ENCODE measurements at regions not wholly inside any gene's neighbourhood (a gene's known extent, or its start where the extent isn't known, plus 50 kb on each side); places are given as distances from the start of the nearest gene placed in this dataset.

GRCh38 chr20:56871691-56872090, 242.6 kb downstream of the TFAP2C start:
- H3K9me3 ChIP-seq (ENCODE audit: low read depth, low read length), result no peaks in the 10 kb centered on the region
- no peak overlapping the region for H3K4me3 ChIP-seq (ENCODE audit: low read length)
- no peaks in the 10 kb centered on the region for H3K27me3 ChIP-seq (ENCODE audit: insufficient read depth, low read length)
- no peaks in the 10 kb centered on the region for H3K4me1 ChIP-seq (ENCODE audit: insufficient read depth, low read length)

DNA sequence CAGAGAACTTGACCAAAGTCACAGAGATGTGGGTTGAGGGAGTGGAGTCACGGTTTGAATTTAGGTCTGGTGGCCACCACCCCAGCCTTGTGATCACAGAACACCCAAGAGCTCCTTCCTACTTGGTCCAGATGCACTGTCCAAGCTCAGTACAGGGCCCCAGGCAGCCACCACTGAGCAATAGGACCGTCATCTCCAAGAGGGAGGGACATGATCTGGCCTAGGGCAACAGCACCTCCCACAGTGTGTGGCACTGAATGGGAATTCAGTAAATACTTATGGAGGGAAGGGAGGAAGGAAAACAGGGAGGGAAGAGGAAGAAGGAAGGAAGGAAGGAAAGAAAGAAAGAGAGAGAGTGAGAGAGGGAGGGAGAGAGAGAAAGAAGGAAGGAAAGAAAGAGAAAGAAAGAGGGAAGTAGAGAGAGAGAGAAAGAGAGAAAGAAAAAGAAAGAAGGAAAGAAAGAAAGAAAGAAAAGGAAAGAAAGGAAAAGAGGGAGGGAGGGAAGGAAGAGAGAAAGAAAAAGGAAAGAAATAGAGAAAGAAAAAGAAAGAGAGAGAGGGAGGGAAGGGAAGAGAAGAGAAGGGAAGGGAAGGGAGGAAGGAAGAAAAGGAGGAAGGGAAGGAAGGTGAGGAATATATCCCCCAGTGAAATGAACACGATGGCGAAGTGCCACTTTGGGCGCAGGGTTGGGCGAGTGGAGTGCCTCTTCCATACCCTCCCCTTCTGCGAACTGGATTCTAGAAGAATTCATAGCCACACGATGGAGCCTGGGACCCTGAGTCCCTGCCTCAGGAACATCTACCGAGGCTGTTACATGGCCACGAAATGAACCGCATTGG, 243.7 kb downstream of the TFAP2C start:
- H3K4me3 ChIP-seq (ENCODE audit: low read length), result no peak overlapping the region
- no peaks in the 10 kb centered on the region for H3K4me1 ChIP-seq (ENCODE audit: insufficient read depth, low read length)
- H3K27me3 ChIP-seq (ENCODE audit: insufficient read depth, low read length), result no peaks in the 10 kb centered on the region
- no peaks in the 10 kb centered on the region for H3K9me3 ChIP-seq (ENCODE audit: low read depth, low read length)

DNA sequence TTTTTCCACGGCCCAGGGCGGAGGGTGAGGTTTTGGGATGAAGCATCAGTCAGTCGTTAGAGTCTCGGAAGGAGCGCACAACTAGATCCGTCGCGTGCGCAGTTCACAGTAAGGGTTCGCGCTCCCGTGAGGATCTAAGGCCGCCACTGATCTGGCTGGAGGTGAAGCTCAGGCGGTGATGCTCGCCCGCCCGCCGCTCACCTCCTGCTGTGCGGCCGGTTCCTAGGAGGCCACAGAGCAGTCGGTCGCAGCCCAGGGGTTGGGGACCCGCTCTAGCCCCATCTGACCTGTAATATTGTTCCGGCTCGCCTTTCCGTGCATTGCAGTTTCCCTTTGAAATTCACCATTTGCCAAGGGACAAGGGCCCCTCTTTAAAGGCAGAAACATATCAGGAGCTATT, 244.7 kb downstream of the TFAP2C start:
- H3K9me3 ChIP-seq (ENCODE audit: low read depth, low read length), result no peaks in the 10 kb centered on the region
- H3K4me1 ChIP-seq (ENCODE audit: insufficient read depth, low read length), result no peaks in the 10 kb centered on the region
- H3K27me3 ChIP-seq (ENCODE audit: insufficient read depth, low read length), result no peaks in the 10 kb centered on the region
- H3K4me3 ChIP-seq (ENCODE audit: low read length), result no peak overlapping the region

DNA sequence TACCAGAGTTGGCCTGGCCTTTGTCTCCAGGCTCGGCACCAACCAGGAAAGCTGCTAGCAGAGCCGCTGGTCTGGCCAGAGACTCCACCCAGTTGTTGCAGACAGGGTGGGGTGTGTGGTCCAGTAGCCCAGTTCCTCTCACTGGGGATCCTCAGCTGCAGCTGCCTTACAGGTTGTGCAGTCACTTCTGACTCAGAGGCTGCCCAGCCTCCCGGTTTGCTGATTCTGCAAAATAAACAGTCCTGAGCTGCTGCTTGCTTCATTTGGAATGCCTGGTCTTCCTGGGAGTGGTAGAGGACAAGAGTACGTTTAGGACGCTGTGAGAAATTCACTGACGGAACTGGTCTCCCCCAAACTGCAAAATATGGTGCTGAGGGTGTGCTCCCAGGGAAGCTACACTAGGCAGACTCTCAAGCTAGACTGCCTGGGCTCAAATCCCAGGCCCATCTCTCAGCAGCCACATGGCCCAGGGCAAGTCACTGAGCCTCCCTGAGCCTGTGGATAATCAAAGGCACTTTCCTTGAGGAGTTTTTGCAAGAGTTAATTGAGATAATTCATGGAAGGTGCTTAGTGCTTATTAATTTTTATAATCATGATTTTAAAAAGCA, 246.1 kb downstream of the TFAP2C start:
- Histone ChIP-seq H3K4me1 (ENCODE audit: insufficient read depth, low read length) (no peaks in the 10 kb centered on the region), H3K9me3 (ENCODE audit: low read depth, low read length) (no peaks in the 10 kb centered on the region), H3K27me3 (ENCODE audit: insufficient read depth, low read length) (no peaks in the 10 kb centered on the region), H3K4me3 (ENCODE audit: low read length) (no peak overlapping the region)

DNA sequence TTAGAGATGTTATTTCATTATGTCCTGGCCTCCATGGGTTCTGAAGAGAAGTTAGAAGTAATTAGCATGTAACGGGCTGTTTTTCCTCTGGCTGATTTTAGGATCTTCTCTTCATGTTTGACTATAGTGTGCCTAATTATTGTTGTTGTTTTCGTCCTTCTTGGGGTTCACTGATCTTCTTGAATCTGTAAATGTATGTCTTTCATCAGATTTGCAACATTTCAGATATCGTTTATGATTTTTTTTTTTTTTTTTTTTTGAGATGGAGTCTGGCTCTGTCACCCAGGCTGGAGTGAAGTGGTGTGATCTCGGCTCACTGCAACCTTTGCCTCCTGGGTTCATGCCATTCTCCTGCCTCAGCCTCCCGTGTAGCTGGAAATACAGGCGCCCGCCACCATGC, 246.7 kb downstream of the TFAP2C start:
- H3K4me1 ChIP-seq (ENCODE audit: insufficient read depth, low read length), result no peaks in the 10 kb centered on the region
- no peaks in the 10 kb centered on the region for H3K9me3 ChIP-seq (ENCODE audit: low read depth, low read length)
- no peaks in the 10 kb centered on the region for H3K27me3 ChIP-seq (ENCODE audit: insufficient read depth, low read length)
- H3K4me3 ChIP-seq (ENCODE audit: low read length), result no peak overlapping the region

- no peak overlapping the region for H3K4me3 ChIP-seq (ENCODE audit: low read length)
- H3K27me3 ChIP-seq (ENCODE audit: insufficient read depth, low read length), result no peaks in the 10 kb centered on the region
- H3K4me1 ChIP-seq (ENCODE audit: insufficient read depth, low read length), result no peaks in the 10 kb centered on the region
- H3K9me3 ChIP-seq (ENCODE audit: low read depth, low read length), result no peaks in the 10 kb centered on the region
These were observed 256.4 kb downstream of the TFAP2C start for GRCh38 chr20:56885521-56885920.

- Histone ChIP-seq H3K4me1 (ENCODE audit: insufficient read depth, low read length) (no peaks in the 10 kb centered on the region), H3K9me3 (ENCODE audit: low read depth, low read length) (no peaks in the 10 kb centered on the region), H3K27me3 (ENCODE audit: insufficient read depth, low read length) (no peaks in the 10 kb centered on the region), H3K4me3 (ENCODE audit: low read length) (no peak overlapping the region)
These were observed 260.9 kb downstream of the TFAP2C start for GRCh38 chr20:56890011-56890410.

- Histone ChIP-seq H3K4me1 (ENCODE audit: insufficient read depth, low read length) (no peaks in the 10 kb centered on the region), H3K27me3 (ENCODE audit: insufficient read depth, low read length) (no peaks in the 10 kb centered on the region), H3K9me3 (ENCODE audit: low read depth, low read length) (no peaks in the 10 kb centered on the region), H3K4me3 (ENCODE audit: low read length) (no peak overlapping the region)
These were observed 264.3 kb downstream of the TFAP2C start for GRCh38 chr20:56893226-56893917.

GRCh38 chr20:56896447-56896846, 267.3 kb downstream of the TFAP2C start:
- H3K4me1 ChIP-seq (ENCODE audit: insufficient read depth, low read length), result no peaks in the 10 kb centered on the region
- H3K27me3 ChIP-seq (ENCODE audit: insufficient read depth, low read length), result no peaks in the 10 kb centered on the region
- no peak overlapping the region for H3K4me3 ChIP-seq (ENCODE audit: low read length)
- no peaks in the 10 kb centered on the region for H3K9me3 ChIP-seq (ENCODE audit: low read depth, low read length)

DNA sequence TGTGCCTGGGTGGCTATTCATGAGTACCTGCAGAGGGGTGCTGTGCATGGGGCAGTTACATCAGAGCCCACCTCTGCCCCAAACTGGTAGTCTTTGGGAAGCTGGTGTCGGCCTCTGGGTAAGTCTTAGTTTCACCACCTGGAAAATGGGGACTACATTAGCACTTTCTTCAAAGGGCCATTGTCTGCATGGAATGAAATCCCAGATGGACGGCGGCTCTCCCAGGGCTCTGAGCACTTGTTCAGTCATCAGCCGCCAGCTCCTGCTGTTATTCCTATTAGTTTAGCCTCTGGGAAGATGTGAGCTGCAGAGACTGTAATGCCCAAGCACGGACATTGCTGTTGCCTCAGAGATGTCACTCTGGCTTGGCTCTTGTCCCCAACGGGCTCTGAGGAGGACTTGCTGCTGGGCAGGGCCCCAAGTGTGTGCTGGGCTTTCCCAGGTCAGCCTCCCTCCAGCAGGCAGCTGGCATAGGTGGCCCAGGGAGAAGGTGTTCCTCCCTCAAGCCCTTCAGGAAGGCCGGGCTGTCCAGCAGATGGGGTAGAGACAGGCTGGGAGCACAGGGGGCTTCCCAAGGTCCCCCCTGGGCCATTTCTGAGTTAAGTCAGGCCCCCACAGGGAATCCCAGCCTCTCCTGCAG, 268.3 kb downstream of the TFAP2C start:
- Histone ChIP-seq H3K9me3 (ENCODE audit: low read depth, low read length) (no peaks in the 10 kb centered on the region), H3K4me1 (ENCODE audit: insufficient read depth, low read length) (no peaks in the 10 kb centered on the region), H3K4me3 (ENCODE audit: low read length) (no peak overlapping the region), H3K27me3 (ENCODE audit: insufficient read depth, low read length) (no peaks in the 10 kb centered on the region)

DNA sequence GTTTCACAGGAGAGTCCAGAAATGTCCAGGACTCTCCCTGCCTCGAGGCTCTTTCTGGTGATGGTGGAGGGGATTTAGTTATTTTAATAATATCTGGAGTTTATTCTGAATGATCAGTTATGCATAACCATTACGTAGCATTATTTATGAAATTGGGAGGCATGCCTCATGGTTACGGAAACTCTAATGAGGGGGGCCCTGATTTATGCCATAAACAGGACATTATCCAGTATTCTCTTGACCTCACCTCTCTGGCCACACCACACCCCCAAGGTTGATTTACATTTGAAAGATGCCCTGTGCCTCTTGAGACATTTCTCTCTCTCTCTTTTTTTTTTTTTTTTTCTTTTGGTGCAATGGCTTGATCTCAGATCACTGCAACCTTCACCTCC, 268.8 kb downstream of the TFAP2C start:
- Histone ChIP-seq H3K27me3 (ENCODE audit: insufficient read depth, low read length) (no peaks in the 10 kb centered on the region), H3K4me1 (ENCODE audit: insufficient read depth, low read length) (no peaks in the 10 kb centered on the region), H3K4me3 (ENCODE audit: low read length) (no peak overlapping the region), H3K9me3 (ENCODE audit: low read depth, low read length) (no peaks in the 10 kb centered on the region)

- no peak overlapping the region for H3K4me3 ChIP-seq (ENCODE audit: low read length)
- no peaks in the 10 kb centered on the region for H3K27me3 ChIP-seq (ENCODE audit: insufficient read depth, low read length)
- H3K9me3 ChIP-seq (ENCODE audit: low read depth, low read length), result no peaks in the 10 kb centered on the region
- no peaks in the 10 kb centered on the region for H3K4me1 ChIP-seq (ENCODE audit: insufficient read depth, low read length)
These were observed 270.4 kb downstream of the TFAP2C start for GRCh38 chr20:56899506-56899905.

DNA sequence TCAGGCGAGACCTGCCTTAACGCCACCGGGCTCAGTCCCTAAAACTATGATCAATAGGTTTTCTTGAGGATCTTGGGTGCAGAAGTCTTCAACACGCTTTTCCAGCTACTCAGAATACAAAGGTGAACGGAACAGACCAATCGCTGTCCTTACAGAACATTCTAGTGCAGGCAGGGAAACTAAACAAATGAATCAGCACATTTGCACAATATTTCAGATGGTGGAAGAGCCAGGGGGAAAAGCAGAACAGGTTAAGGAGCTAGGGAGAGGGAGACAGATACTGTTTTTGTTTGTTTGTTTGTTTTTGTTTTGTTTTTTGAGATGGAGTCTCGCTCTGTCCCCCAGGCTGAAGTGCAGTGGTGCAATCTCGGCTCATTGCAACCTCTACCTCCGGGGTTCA, 271.1 kb downstream of the TFAP2C start:
- Histone ChIP-seq H3K9me3 (ENCODE audit: low read depth, low read length) (no peaks in the 10 kb centered on the region), H3K4me1 (ENCODE audit: insufficient read depth, low read length) (no peaks in the 10 kb centered on the region), H3K4me3 (ENCODE audit: low read length) (no peak overlapping the region), H3K27me3 (ENCODE audit: insufficient read depth, low read length) (no peaks in the 10 kb centered on the region)

DNA sequence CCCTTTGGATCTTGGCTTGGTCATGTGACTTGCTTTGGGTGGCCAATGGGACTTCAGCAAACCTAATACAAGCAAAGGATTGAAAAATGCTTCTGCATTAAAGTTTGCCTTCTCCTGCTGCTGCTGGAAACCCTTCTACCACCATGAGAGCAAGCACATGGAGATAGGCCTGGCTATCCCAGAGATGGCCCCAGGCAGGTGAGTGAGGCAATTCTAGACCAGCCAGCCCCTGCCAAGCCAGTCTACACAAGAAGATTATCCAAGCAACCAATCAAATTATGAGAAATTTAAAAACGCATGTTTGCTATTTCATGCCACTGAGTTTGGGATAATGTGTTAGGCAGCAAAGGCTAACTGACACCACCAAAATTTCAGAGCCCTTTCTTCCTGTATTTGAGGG, 274.3 kb downstream of the TFAP2C start:
- no peaks in the 10 kb centered on the region for H3K27me3 ChIP-seq (ENCODE audit: insufficient read depth, low read length)
- H3K9me3 ChIP-seq (ENCODE audit: low read depth, low read length), result no peaks in the 10 kb centered on the region
- no peaks in the 10 kb centered on the region for H3K4me1 ChIP-seq (ENCODE audit: insufficient read depth, low read length)
- no peak overlapping the region for H3K4me3 ChIP-seq (ENCODE audit: low read length)

DNA sequence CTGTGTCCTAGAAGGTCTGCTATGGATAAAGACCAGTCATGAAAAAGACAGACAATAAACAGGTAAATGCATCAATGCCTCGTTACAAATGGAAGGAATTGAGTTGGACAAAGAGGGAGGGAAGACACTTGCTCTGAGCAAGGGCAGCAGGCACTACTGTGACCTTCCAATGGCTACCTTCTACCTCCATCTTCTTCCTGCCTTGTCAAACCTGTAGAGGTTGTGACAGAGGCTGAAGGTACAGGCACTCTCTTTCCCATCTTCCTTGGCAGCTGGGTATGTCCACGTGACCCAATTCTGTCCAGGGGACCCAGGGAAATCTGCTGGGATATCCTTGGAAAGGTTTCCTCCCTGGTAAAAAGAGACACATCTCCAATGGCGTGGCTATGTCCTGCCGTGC, 274.8 kb downstream of the TFAP2C start:
- Histone ChIP-seq H3K27me3 (ENCODE audit: insufficient read depth, low read length) (no peaks in the 10 kb centered on the region), H3K4me1 (ENCODE audit: insufficient read depth, low read length) (no peaks in the 10 kb centered on the region), H3K4me3 (ENCODE audit: low read length) (no peak overlapping the region), H3K9me3 (ENCODE audit: low read depth, low read length) (no peaks in the 10 kb centered on the region)

Measured in mononuclear cell (primary cell).